ENCODE measurements at regions not wholly inside any gene's neighbourhood (a gene's known extent, or its start where the extent isn't known, plus 50 kb on each side); places are given as distances from the start of the nearest gene placed in this dataset.

GRCh38 chr2:106572541-106573450, 85.6 kb downstream of the CD8B2 start:
- no peak overlapping the region for H3K27ac Mint-ChIP-seq
- no peak overlapping the region for H3K4me3 Mint-ChIP-seq
- no peaks in the 10 kb centered on the region for H3K9me3 Mint-ChIP-seq
- H3K4me1 Mint-ChIP-seq = no peaks in the 10 kb centered on the region
- peak in 1 of 2 donors; percentile 50 for ATAC-seq (replicated peaks)
- DNase-seq = no peak
- no peaks in the 10 kb centered on the region for H3K36me3 Mint-ChIP-seq
- H3K27me3 Mint-ChIP-seq = peaks cover 9 to 17% of the 10 kb centered on the region in 2 donors

GRCh38 chr2:106573773-106574172, 86.6 kb downstream of the CD8B2 start:
- DNase-seq (no peak), ATAC-seq (replicated peaks) (no peak)
- no peaks in the 10 kb centered on the region for H3K4me1 Mint-ChIP-seq
- no peak overlapping the region for H3K27ac Mint-ChIP-seq
- H3K9me3 Mint-ChIP-seq = no peaks in the 10 kb centered on the region
- no peak overlapping the region for H3K4me3 Mint-ChIP-seq
- H3K36me3 Mint-ChIP-seq = no peaks in the 10 kb centered on the region
- peaks cover 18 to 27% of the 10 kb centered on the region in 2 donors for H3K27me3 Mint-ChIP-seq

GRCh38 chr2:106575955-106576354, 88.8 kb downstream of the CD8B2 start:
- peaks cover 18 to 30% of the 10 kb centered on the region in 2 donors for H3K27me3 Mint-ChIP-seq
- no peaks in the 10 kb centered on the region for H3K9me3 Mint-ChIP-seq
- H3K4me1 Mint-ChIP-seq = no peaks in the 10 kb centered on the region
- H3K4me3 Mint-ChIP-seq = no peak overlapping the region
- no peak for DNase-seq
- no peak for ATAC-seq (replicated peaks)
- H3K27ac Mint-ChIP-seq = no peak overlapping the region
- no peaks in the 10 kb centered on the region for H3K36me3 Mint-ChIP-seq

GRCh38 chr2:106577255-106577651, 90.1 kb downstream of the CD8B2 start:
- ATAC-seq (replicated peaks) = no peak
- Mint-ChIP-seq H3K36me3 (no peaks in the 10 kb centered on the region), H3K9me3 (no peaks in the 10 kb centered on the region), H3K27ac (no peak overlapping the region), H3K4me3 (no peak overlapping the region), H3K4me1 (peaks cover 3 to 10% of the 10 kb centered on the region in 2 donors), H3K27me3 (peaks cover 27 to 32% of the 10 kb centered on the region in 2 donors)
- DNase-seq = no peak

GRCh38 chr2:106579750-106580197, 92.6 kb downstream of the CD8B2 start:
- ATAC-seq (replicated peaks) (no peak), DNase-seq (no peak)
- H3K36me3 Mint-ChIP-seq = no peaks in the 10 kb centered on the region
- peaks cover 7 to 16% of the 10 kb centered on the region in 2 donors for H3K4me1 Mint-ChIP-seq
- no peak overlapping the region for H3K4me3 Mint-ChIP-seq
- no peak overlapping the region for H3K27ac Mint-ChIP-seq
- H3K9me3 Mint-ChIP-seq = no peaks in the 10 kb centered on the region
- peaks cover 34 to 39% of the 10 kb centered on the region in 2 donors for H3K27me3 Mint-ChIP-seq

GRCh38 chr2:106580241-106580640, 93.1 kb downstream of the CD8B2 start:
- H3K9me3 Mint-ChIP-seq = no peaks in the 10 kb centered on the region
- H3K27ac Mint-ChIP-seq = no peak overlapping the region
- no peaks in the 10 kb centered on the region for H3K36me3 Mint-ChIP-seq
- no peak for ATAC-seq (replicated peaks)
- no peak for DNase-seq
- H3K4me1 Mint-ChIP-seq = peaks cover 7 to 16% of the 10 kb centered on the region in 2 donors
- H3K4me3 Mint-ChIP-seq = no peak overlapping the region
- peaks cover 34 to 41% of the 10 kb centered on the region in 2 donors for H3K27me3 Mint-ChIP-seq

- Mint-ChIP-seq H3K4me1 (peaks cover 7 to 16% of the 10 kb centered on the region in 2 donors), H3K36me3 (no peaks in the 10 kb centered on the region), H3K4me3 (peak overlapping the region; percentile 25 to 87), H3K27ac (peak overlapping the region; percentile 11), H3K9me3 (no peaks in the 10 kb centered on the region), H3K27me3 (peaks cover 40 to 46% of the 10 kb centered on the region in 2 donors)
- ATAC-seq (replicated peaks) (no peak), DNase-seq (no peak)
Observed at GRCh38 chr2:106581328-106581727, 94.2 kb downstream of the CD8B2 start.

GRCh38 chr2:106581755-106582147, 94.6 kb downstream of the CD8B2 start:
- DNase-seq (no peak), ATAC-seq (replicated peaks) (peak; percentile 43 to 51)
- H3K4me1 Mint-ChIP-seq = peaks cover 7 to 16% of the 10 kb centered on the region in 2 donors
- H3K27ac Mint-ChIP-seq = peak overlapping the region; percentile 11
- peaks cover 42 to 46% of the 10 kb centered on the region in 2 donors for H3K27me3 Mint-ChIP-seq
- peak overlapping the region; percentile 87 for H3K4me3 Mint-ChIP-seq
- H3K9me3 Mint-ChIP-seq = no peaks in the 10 kb centered on the region
- H3K36me3 Mint-ChIP-seq = no peaks in the 10 kb centered on the region

GRCh38 chr2:106582148-106583143, 95.3 kb downstream of the CD8B2 start:
- ATAC-seq (replicated peaks) (peak; percentile 94 to 96), DNase-seq (peak; percentile 34)
- Mint-ChIP-seq H3K4me3 (peak overlapping the region; percentile 87), H3K4me1 (peaks cover 10 to 16% of the 10 kb centered on the region in 2 donors), H3K9me3 (no peaks in the 10 kb centered on the region), H3K27ac (peak overlapping the region; percentile 59), H3K36me3 (no peaks in the 10 kb centered on the region), H3K27me3 (peaks cover 47 to 48% of the 10 kb centered on the region in 2 donors)

GRCh38 chr2:106584304-106584954, 97.3 kb downstream of the CD8B2 start:
- Mint-ChIP-seq H3K4me1 (peaks cover 10 to 16% of the 10 kb centered on the region in 2 donors), H3K36me3 (no peaks in the 10 kb centered on the region), H3K27ac (no peak overlapping the region), H3K9me3 (no peaks in the 10 kb centered on the region), H3K4me3 (no peak overlapping the region), H3K27me3 (peaks cover 38 to 41% of the 10 kb centered on the region in 2 donors)
- no peak for ATAC-seq (replicated peaks)
- no peak for DNase-seq

- ATAC-seq (replicated peaks) (no peak), DNase-seq (no peak)
- Mint-ChIP-seq H3K4me1 (peaks cover 0 to 2% of the 10 kb centered on the region in 2 donors), H3K9me3 (no peaks in the 10 kb centered on the region), H3K4me3 (no peak overlapping the region), H3K36me3 (no peaks in the 10 kb centered on the region), H3K27me3 (peaks cover 28 to 34% of the 10 kb centered on the region in 2 donors), H3K27ac (no peak overlapping the region)
Observed at GRCh38 chr2:106596844-106597243, 109.7 kb downstream of the CD8B2 start.

GRCh38 chr2:106599540-106599939, 112.4 kb downstream of the CD8B2 start:
- Mint-ChIP-seq H3K9me3 (peaks cover 0 to under 1% of the 10 kb centered on the region in 2 donors), H3K27me3 (peaks cover 32% of the 10 kb centered on the region in 2 donors), H3K4me3 (no peak overlapping the region), H3K27ac (no peak overlapping the region), H3K36me3 (no peaks in the 10 kb centered on the region), H3K4me1 (peaks cover 0 to 2% of the 10 kb centered on the region in 2 donors)
- DNase-seq (no peak), ATAC-seq (replicated peaks) (no peak)

- H3K27me3 Mint-ChIP-seq = peaks cover 19% of the 10 kb centered on the region in 2 donors
- H3K4me3 Mint-ChIP-seq = no peak overlapping the region
- H3K4me1 Mint-ChIP-seq = peaks cover 0 to 2% of the 10 kb centered on the region in 2 donors
- DNase-seq (no peak), ATAC-seq (replicated peaks) (no peak)
- H3K36me3 Mint-ChIP-seq = no peaks in the 10 kb centered on the region
- H3K9me3 Mint-ChIP-seq = peaks cover 7 to 8% of the 10 kb centered on the region in 2 donors
- H3K27ac Mint-ChIP-seq = no peak overlapping the region
Observed at GRCh38 chr2:106602042-106602441, 114.9 kb downstream of the CD8B2 start.

GRCh38 chr2:106606652-106607051, 119.5 kb downstream of the CD8B2 start:
- DNase-seq (no peak), ATAC-seq (replicated peaks) (no peak)
- H3K27ac Mint-ChIP-seq = no peak overlapping the region
- no peaks in the 10 kb centered on the region for H3K36me3 Mint-ChIP-seq
- no peaks in the 10 kb centered on the region for H3K4me1 Mint-ChIP-seq
- H3K27me3 Mint-ChIP-seq = peaks cover 5 to 13% of the 10 kb centered on the region in 2 donors
- peaks cover 8% of the 10 kb centered on the region in 2 donors for H3K9me3 Mint-ChIP-seq
- H3K4me3 Mint-ChIP-seq = no peak overlapping the region
